ENCODE measurements at regions not wholly inside any gene's neighbourhood (a gene's known extent, or its start where the extent isn't known, plus 50 kb on each side); places are given as distances from the start of the nearest gene placed in this dataset.

GRCh38 chr6:2481307-2481706 lies 235.9 kb upstream of the GMDS start:
- Histone ChIP-seq H3K36me3 (ENCODE audit: control insufficient read depth, insufficient read depth, low read length) (no peaks in the 10 kb centered on the region), H3K9me3 (ENCODE audit: control insufficient read depth, insufficient read depth, low read depth, low read length) (no peaks in the 10 kb centered on the region; the same call in 1 of the 2 replicates), H3K27ac (ENCODE audit: low read length) (no peak overlapping the region), H3K4me3 (ENCODE audit: low read depth in 2 of 2, low read length in 2 of 2) (no peak overlapping the region), H3K27me3 (ENCODE audit: control insufficient read depth, insufficient read depth, low read length) (peaks cover 2% of the 10 kb centered on the region), H3K4me1 (ENCODE audit: control insufficient read depth, insufficient read depth, low read length) (no peaks in the 10 kb centered on the region)
- intact Hi-C loops (cut with micrococcal nuclease; ENCODE audit: unreplicated experiment) (no loop called here), in situ Hi-C loops (cut with HindIII; ENCODE audit: low pct_unique_long_range_greater_than_20kb, low sequenced_read_pairs) (no loop called here)
- TF ChIP-seq REST (IDR thresholded peaks at IDR 0.05; ENCODE audit: insufficient read depth in 1 of 2, low read depth in 2 of 2, low read length in 1 of 2) (no peak), POLR2AphosphoS5 (IDR thresholded peaks at IDR 0.05; ENCODE audit: low read depth, low read length) (no peak), TCF7L2 (IDR thresholded peaks at IDR 0.05; ENCODE audit: low read depth, low read length) (no peak), SIN3A (IDR thresholded peaks at IDR 0.05; ENCODE audit: borderline replicate concordance, insufficient read depth, low read depth, low read length) (no peak), CTCF (IDR thresholded peaks at IDR 0.05) (no peak)
- no peak for DNase-seq (ENCODE audit: low read depth, low spot score)
- CTCF ChIA-PET: no interaction called here
- no TSS peak for BruUV-seq (replicated peaks)
- no peak for ATAC-seq
- POLR2A ChIA-PET: no interaction called here

- Histone ChIP-seq H3K27ac (ENCODE audit: low read length) (no peak overlapping the region), H3K27me3 (ENCODE audit: control insufficient read depth, insufficient read depth, low read length) (no peaks in the 10 kb centered on the region), H3K36me3 (ENCODE audit: control insufficient read depth, insufficient read depth, low read length) (no peaks in the 10 kb centered on the region), H3K9me3 (ENCODE audit: control insufficient read depth, insufficient read depth, low read depth, low read length) (no peaks in the 10 kb centered on the region; the same call in 1 of the 2 replicates), H3K4me3 (ENCODE audit: low read depth in 2 of 2, low read length in 2 of 2) (no peak overlapping the region), H3K4me1 (ENCODE audit: control insufficient read depth, insufficient read depth, low read length) (no peaks in the 10 kb centered on the region)
- no peak for ATAC-seq
- intact Hi-C loops (cut with micrococcal nuclease; ENCODE audit: unreplicated experiment) (no loop called here), in situ Hi-C loops (cut with HindIII; ENCODE audit: low pct_unique_long_range_greater_than_20kb, low sequenced_read_pairs) (no loop called here)
- TF ChIP-seq SIN3A (IDR thresholded peaks at IDR 0.05; ENCODE audit: borderline replicate concordance, insufficient read depth, low read depth, low read length) (no peak), CTCF (IDR thresholded peaks at IDR 0.05) (no peak), REST (IDR thresholded peaks at IDR 0.05; ENCODE audit: insufficient read depth in 1 of 2, low read depth in 2 of 2, low read length in 1 of 2) (no peak), POLR2AphosphoS5 (IDR thresholded peaks at IDR 0.05; ENCODE audit: low read depth, low read length) (no peak), TCF7L2 (IDR thresholded peaks at IDR 0.05; ENCODE audit: low read depth, low read length) (no peak)
- no peak for DNase-seq (ENCODE audit: low read depth, low spot score)
- CTCF ChIA-PET: no interaction called here
- BruUV-seq (replicated peaks): no TSS peak
- POLR2A ChIA-PET: no interaction called here
Observed at GRCh38 chr6:2480267-2480966, 235.0 kb upstream of the GMDS start.

Data from Panc1 (cell line).